DND-41 (cell line): ENCODE measurements at regions not wholly inside any gene's neighbourhood (a gene's known extent, or its start where the extent isn't known, plus 50 kb on each side); places are given as distances from the start of the nearest gene placed in this dataset.
A peak's percentile ranks its signal among the peaks of the same experiment; 100 is the strongest.

Experiments
- ATAC-seq: fragments of 200-7000 bp; cut with Tn5 transposase; 3 replicates; pipeline ENCODE4 v1.9.1; 2021; ENCODE audit warnings: low read depth; ENCODE audit not compliant: insufficient read depth
- DNase-seq: peaks from one replicate; pipeline ENCODE4 v3.0.0-alpha.2; 2020
- H2AFZ ChIP-seq: 2 replicates; pipeline ENCODE4 v1.6.0; 2012; ENCODE audit warnings: low read depth, low read length
- H3K27ac ChIP-seq: 2 replicates; pipeline ENCODE4 v1.5.1; 2012; ENCODE audit warnings: low read length, inconsistent platforms
- H3K27me3 ChIP-seq: fragments of 200-600 bp; sonication (generic); 2 replicates; pipeline ENCODE4 v1.6.0; 2012; ENCODE audit warnings: low read length, mild to moderate bottlenecking, inconsistent platforms; ENCODE audit not compliant: insufficient read depth, poor library complexity
- H3K36me3 ChIP-seq: 2 replicates; pipeline ENCODE4 v1.5.1; 2012; ENCODE audit warnings: low read length, inconsistent platforms; ENCODE audit not compliant: insufficient read depth
- H3K4me1 ChIP-seq: 2 replicates; pipeline ENCODE4 v1.5.1; 2012; ENCODE audit warnings: mild to moderate bottlenecking, low read length; ENCODE audit not compliant: insufficient read depth
- H3K4me2 ChIP-seq: 2 replicates; pipeline ENCODE4 v1.6.0; 2012; ENCODE audit warnings: mild to moderate bottlenecking, moderate library complexity, low read length, inconsistent platforms; ENCODE audit not compliant: insufficient read depth
- H3K4me3 ChIP-seq, 2 experiments: fragments of 200-600 bp in 1 of 2; shearing (Covaris generic) in 1 of 2; 2 replicates each; pipeline ENCODE4 v1.5.1; 2012 to 2016; ENCODE audit warnings: inconsistent platforms in 2 of 2, low read length in 2 of 2, mild to moderate bottlenecking in 2 of 2, low read depth in 1 of 2, moderate library complexity in 1 of 2
- H3K79me2 ChIP-seq: 2 replicates; pipeline ENCODE4 v1.6.0; 2012; ENCODE audit warnings: low read length, inconsistent platforms; ENCODE audit not compliant: insufficient read depth
- H3K9ac ChIP-seq: 2 replicates; pipeline ENCODE4 v1.6.0; 2012; ENCODE audit warnings: low read depth, mild to moderate bottlenecking, inconsistent platforms, low read length, moderate library complexity
- H3K9me3 ChIP-seq: 2 replicates; pipeline ENCODE4 v1.5.1; 2012; ENCODE audit warnings: low read length, moderate library complexity, mild to moderate bottlenecking, inconsistent platforms; ENCODE audit not compliant: insufficient read depth, severe bottlenecking
- H4K20me1 ChIP-seq: 2 replicates; pipeline ENCODE4 v1.6.0; 2012; ENCODE audit warnings: low read length; ENCODE audit not compliant: insufficient read depth
- EZH2 ChIP-seq: IDR thresholded peaks from 3 replicates; pipeline ENCODE4 v1.6.1; 2012; ENCODE audit warnings: borderline replicate concordance, low read depth, mild to moderate bottlenecking, moderate library complexity, low read length, inconsistent platforms; ENCODE audit not compliant: severe bottlenecking
- TF ChIP-seq, protein P1 (sequence below): IDR thresholded peaks from 2 replicates; pipeline ENCODE4 v1.5.1; 2012; ENCODE audit warnings: borderline replicate concordance, low read length, moderate library complexity, mild to moderate bottlenecking; ENCODE audit not compliant: poor library complexity, severe bottlenecking; ENCODE audit errors: extremely low read depth

- Histone ChIP-seq H4K20me1 (no peaks in the 10 kb centered on the region), H3K9ac (no peak overlapping the region), H3K36me3 (no peaks in the 10 kb centered on the region), H3K27ac (no peak overlapping the region), H3K9me3 (no peaks in the 10 kb centered on the region), H3K4me2 (no peak overlapping the region), H3K27me3 (peaks cover 13% of the 10 kb centered on the region), H2AFZ (no peak overlapping the region), H3K4me3 (no peak overlapping the region), H3K4me1 (no peaks in the 10 kb centered on the region), H3K79me2 (no peaks in the 10 kb centered on the region)
- DNase-seq = no peak
- ATAC-seq = no peak
- TF ChIP-seq EZH2 = no peak
- TF ChIP-seq, protein P1, sequence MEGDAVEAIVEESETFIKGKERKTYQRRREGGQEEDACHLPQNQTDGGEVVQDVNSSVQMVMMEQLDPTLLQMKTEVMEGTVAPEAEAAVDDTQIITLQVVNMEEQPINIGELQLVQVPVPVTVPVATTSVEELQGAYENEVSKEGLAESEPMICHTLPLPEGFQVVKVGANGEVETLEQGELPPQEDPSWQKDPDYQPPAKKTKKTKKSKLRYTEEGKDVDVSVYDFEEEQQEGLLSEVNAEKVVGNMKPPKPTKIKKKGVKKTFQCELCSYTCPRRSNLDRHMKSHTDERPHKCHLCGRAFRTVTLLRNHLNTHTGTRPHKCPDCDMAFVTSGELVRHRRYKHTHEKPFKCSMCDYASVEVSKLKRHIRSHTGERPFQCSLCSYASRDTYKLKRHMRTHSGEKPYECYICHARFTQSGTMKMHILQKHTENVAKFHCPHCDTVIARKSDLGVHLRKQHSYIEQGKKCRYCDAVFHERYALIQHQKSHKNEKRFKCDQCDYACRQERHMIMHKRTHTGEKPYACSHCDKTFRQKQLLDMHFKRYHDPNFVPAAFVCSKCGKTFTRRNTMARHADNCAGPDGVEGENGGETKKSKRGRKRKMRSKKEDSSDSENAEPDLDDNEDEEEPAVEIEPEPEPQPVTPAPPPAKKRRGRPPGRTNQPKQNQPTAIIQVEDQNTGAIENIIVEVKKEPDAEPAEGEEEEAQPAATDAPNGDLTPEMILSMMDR = no peak
Observed at GRCh38 chr6:91029211-91029610, 442.3 kb upstream of the MAP3K7 start.

- H3K4me3 ChIP-seq = no peak overlapping the region
- H3K9me3 ChIP-seq = no peaks in the 10 kb centered on the region
- no peak for ATAC-seq
- no peaks in the 10 kb centered on the region for H3K79me2 ChIP-seq
- H3K27ac ChIP-seq = no peak overlapping the region
- H3K4me1 ChIP-seq = no peaks in the 10 kb centered on the region
- DNase-seq = no peak
- H3K4me2 ChIP-seq = no peak overlapping the region
- no peak overlapping the region for H3K9ac ChIP-seq
- TF ChIP-seq, protein P1 = no peak
- no peak for TF ChIP-seq EZH2
- H3K27me3 ChIP-seq = peaks cover 2% of the 10 kb centered on the region
- H3K36me3 ChIP-seq = no peaks in the 10 kb centered on the region
- H2AFZ ChIP-seq = no peak overlapping the region
- no peaks in the 10 kb centered on the region for H4K20me1 ChIP-seq
Observed at GRCh38 chr6:91023529-91023928, 436.7 kb upstream of the MAP3K7 start.

- Histone ChIP-seq H3K9ac (no peak overlapping the region), H3K79me2 (no peaks in the 10 kb centered on the region), H3K9me3 (no peaks in the 10 kb centered on the region), H3K27ac (no peak overlapping the region), H3K4me1 (no peaks in the 10 kb centered on the region), H3K4me3 (no peak overlapping the region), H2AFZ (no peak overlapping the region; the same call in 1 of the 2 replicates), H4K20me1 (no peaks in the 10 kb centered on the region), H3K27me3 (no peaks in the 10 kb centered on the region), H3K4me2 (no peak overlapping the region), H3K36me3 (no peaks in the 10 kb centered on the region)
- TF ChIP-seq, protein P1 = no peak
- no peak for TF ChIP-seq EZH2
- no peak for DNase-seq
- peak; percentile 49; the same call in 1 of the 3 replicates for ATAC-seq
Observed at GRCh38 chr6:91020744-91021143, 433.9 kb upstream of the MAP3K7 start.

DNA sequence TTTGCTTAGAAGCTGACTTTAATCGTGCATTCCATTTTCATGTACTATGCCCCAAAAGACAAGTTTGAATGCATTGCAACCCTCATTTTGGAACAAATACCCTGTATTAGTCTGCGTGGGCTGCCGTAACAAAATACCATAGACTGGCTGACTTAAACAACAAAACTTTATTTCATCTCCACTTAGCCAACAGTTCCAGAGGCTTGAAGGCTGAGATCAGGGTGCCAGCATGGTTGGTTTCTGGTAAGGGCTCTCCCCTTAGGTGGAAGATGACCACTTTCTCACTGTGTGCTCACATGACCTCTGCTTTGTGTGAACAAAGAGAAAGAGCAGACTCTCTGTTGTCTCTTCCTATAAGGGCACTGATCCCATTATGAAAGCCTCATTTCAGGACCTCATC lies 431.7 kb upstream of the MAP3K7 start:
- ATAC-seq = no peak
- H3K79me2 ChIP-seq = no peaks in the 10 kb centered on the region

More for the DNA sequence above, 431.7 kb upstream of the MAP3K7 start:
- H3K27me3 ChIP-seq = no peaks in the 10 kb centered on the region
- no peak for DNase-seq
- no peak overlapping the region for H3K4me3 ChIP-seq
- H3K9me3 ChIP-seq = no peaks in the 10 kb centered on the region
- H4K20me1 ChIP-seq = no peaks in the 10 kb centered on the region
- H3K27ac ChIP-seq = no peak overlapping the region
- H3K36me3 ChIP-seq = no peaks in the 10 kb centered on the region
- no peaks in the 10 kb centered on the region for H3K4me1 ChIP-seq
- H2AFZ ChIP-seq = no peak overlapping the region
- TF ChIP-seq, protein P1 = no peak
- no peak overlapping the region for H3K4me2 ChIP-seq
- H3K9ac ChIP-seq = no peak overlapping the region
